Inferior parietal cortex (tissue), 1 donor: ENCODE measurements at regions not wholly inside any gene's neighbourhood (a gene's known extent, or its start where the extent isn't known, plus 50 kb on each side); places are given as distances from the start of the nearest gene placed in this dataset.
A peak's percentile ranks its signal among the peaks of the same experiment; 100 is the strongest.
"Not testable (repeated sequence)": the region's sequence is repeated elsewhere in the genome, so short reads cannot be mapped to it uniquely, and the experiment has no call there.

ENCODE experiments used
- DNase-seq: peaks from one replicate; pipeline ENCODE4 v3.0.0-alpha.2; 2016; ENCODE audit errors: extremely low spot score

DNA sequence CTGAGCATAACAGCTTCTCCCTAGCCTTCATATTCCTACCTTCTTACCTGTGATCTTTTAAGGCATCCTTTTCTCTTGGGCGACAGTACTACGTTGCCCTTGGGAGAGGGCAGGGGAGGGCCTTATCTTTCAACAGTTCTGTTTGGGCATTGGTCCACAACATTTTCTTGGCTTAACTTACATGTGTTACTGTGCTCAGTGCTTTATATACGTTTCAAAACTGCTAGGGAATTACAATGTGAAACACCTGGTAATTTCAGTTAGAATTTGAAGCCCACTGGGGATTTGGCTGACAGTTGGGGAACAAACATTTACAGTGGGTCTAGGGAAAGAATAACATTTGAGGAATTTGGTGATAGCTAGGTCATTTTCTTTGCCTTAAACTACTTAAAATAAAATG, 667.1 kb downstream of the PRIM2 start:
- not testable (repeated sequence) for DNase-seq

DNA sequence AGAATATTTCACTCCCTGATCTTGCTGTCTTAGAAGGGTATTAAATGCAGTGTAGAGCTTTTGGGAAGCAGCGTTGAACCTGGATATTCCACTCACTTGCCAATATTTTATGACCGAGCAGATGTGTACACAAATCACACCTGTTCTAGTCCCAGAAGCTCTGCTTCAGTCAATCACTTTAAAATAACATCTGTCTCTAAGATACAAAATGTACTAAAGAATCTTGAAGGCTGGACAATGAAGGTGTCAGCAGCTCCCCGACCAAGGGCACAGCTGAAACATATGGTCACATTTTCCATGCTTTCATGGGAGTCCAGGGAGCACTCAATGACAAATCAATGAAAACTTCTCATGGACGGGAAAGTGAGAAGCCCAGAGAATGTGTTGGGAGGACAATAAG, 668.3 kb downstream of the PRIM2 start:
- DNase-seq = not testable (repeated sequence)

DNA sequence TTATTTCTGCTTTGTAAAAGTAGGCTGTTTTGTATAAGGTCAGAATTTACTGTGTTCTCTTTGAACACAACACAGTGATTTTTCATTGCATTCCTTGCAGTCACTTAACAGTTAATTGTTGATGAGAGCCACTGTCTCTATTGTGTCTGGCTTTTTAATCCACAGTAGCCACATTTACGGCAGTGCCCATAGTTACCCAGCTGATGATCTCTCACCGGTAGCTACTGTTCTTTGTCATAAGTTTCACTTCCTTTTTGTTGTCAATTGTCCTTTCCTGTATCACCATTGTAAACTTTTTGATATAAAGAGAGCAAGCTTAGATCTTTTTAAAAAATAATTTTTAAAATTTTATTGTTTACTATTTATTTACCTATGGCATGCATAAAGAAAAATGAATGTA, 669.2 kb downstream of the PRIM2 start:
- not testable (repeated sequence) for DNase-seq

DNA sequence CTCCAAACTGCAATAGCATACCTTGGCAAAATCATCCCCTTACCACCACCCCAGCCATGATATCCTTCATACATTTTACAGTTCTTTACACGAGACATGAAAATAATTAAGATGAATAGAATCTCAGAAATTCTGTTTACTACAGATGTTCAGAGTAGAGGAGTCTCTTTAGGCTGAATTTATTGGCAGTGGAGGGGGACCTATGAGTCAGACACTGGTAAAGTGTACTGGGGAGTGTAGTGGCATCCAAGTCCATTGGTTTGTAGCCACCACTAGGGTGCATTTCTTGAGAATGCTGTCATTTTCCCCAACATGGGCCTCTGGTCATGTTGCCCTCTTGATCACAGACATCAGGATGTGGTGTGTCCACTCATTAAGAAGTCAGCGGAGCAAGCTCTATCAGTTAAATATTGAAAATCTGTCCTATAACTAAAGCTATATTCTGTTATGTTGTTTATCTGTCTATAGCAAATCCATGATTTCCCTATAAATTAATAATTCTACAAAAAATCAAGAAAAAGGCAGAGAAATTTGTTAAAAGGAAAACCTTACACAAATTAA, 672.2 kb downstream of the PRIM2 start:
- not testable (repeated sequence) for DNase-seq

DNA sequence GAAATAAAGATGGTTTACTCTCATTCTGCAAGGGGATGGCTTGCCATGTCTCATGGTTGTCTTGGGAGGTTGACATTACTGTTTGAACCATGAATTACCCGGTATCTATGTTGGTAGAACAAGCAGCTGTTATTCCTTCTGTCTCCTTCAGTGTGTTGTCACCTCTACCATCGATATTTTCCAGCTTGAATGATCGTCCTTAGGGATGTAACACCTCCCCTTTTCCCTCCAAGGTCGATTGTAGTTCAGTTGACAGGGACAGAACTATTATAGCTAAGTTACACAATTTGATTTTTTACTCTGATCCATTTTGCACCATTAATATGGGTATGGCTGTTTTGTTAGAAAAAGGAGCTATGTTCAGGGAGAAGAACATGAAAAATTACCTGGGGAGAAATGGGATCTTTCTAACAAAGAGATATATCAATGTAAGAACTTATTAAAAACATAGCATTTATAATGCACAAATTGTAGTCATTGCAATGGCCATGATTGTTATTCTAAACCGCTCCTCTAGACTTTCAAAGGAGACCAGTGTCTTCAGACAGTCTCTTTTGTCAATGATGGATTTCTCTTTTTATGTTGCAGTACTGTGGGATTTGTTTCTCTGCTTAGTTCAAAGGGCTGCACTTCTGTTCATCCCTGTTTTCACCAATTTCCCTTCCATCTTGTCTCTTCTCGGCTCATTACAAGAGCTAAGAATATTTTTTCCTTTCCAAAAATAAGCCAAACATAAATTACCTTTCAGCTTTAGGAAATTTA, 681.6 kb downstream of the PRIM2 start:
- not testable (repeated sequence) for DNase-seq

DNA sequence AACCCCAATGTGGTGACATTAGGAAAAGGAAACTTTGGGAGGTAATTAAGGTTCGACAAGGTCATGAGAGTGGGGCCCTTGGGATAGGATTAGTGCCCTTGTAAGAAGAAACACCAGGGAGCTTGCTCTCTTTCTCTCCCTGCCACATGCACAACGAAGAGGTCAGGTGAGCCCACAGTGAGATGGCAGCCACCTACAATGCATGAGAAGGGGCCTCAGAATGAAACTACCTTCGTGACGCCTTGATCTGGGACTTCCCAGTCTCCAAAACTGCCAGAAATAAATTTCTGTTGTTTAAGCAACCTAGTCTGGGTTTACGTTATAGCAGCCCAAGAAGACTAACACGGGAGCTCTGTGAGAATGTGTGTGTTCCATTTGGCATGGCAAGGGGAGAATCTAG, 682.8 kb downstream of the PRIM2 start:
- DNase-seq = not testable (repeated sequence)

DNA sequence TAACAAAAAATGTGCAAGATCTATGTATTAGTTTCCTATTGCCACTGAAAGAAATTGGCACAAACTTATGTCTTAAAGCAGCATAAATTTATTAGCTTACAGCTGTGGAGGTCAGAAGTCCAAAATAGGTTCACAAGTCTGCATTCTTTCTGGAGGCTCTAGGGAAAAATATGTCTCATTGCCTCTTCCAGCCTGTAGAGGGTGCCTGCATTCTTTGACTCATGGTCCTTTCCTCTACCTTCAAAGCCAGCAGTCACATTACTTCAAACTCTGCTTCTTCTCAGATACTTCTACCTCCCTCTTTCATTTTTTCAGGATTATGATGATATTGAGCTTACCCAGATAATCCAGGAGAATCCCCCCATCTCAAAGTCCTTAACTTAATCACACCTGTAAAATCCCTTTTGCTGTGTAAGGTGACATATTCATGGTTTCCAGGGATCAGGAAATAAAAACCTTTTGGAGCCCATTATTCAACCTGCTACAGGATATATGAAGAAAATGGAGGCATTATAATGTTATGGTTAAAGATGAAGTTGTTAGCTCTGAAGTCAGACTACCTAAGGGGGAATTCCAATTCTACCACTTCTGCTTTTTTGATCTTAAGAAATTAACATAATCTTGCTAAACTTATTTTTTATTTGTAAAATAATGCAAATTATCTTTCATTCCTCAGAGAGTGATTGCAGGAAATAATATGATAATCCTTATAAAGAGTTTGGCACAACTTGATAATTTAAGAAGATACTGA, 686.2 kb downstream of the PRIM2 start:
- not testable (repeated sequence) for DNase-seq

DNA sequence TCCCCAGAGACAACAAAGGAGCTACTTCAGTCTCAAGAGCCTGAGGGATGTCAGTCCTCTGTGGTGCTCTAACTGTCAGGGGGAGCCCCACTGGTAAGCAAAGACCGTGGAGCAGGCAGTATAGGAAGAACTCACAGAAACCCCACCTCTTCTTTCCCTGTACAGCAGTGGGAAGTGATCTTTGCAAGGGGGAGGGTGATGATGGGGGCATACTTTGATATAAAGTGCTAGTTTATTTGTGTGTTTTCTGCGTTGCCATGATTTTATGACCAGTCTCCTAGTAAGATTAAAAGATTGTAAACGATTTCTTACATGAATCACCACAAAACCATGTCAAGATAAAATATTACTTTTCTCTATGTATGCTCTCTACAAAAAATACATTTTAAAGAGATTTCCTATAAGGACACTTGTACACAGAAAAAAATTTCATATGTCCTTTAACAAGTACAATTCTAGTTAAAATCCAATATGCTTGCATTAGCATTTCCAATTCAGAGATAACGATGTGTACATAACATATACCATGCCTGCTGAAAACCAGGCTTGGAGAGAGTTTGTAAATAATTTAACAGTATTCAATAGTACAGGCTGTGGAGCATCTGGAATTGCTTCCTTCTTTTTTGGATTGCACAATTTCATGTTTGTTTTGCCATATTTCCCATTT, 690.0 kb downstream of the PRIM2 start:
- DNase-seq = not testable (repeated sequence)

DNA sequence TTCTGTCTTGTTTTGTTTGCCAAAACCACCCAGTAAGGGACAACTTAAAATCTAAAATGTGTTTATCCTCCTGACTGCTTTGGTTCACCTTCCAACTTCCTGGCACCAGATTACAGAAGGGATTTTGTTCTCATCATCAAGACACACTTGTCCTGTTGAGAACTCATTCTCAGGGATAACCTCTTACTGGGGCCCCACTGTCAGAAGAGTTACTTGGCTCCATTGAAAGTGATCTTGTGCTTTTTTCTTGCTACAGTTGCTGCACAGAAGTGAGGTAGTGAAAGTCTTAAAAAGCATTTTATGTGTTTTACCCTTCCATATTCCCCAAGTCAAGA, 690.5 kb downstream of the PRIM2 start:
- not testable (repeated sequence) for DNase-seq

DNA sequence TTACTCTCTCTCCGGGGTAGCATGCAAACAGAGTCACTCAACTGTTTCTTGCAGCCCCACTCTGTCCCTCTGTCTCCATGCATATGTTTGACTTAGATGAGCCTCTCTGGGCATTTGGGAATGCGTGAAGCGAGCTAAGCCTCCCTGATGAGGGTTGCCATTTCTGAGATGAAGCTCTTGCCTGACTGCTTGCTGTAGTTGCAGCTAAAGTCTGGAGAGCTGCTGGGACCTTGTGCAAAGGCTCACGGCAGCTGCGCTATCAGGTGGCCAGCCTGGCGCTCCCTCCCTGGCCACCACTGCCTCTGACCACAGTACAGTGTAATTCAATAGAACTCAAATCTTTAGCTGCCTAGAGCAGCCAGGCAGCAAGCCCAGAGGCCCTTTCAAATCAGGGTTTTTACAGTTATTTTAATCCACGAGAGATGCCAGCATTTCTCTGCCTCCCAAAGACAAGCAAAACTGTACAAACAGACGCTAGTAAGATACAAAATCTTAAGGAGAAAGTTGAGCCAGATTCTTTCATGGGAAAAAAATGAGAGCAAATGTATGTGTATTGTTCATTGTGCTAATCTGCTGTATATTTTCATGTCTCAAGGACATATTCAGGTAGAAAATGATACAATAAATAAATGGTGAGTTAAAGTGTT, 694.6 kb downstream of the PRIM2 start:
- peak; percentile 9 for DNase-seq

DNA sequence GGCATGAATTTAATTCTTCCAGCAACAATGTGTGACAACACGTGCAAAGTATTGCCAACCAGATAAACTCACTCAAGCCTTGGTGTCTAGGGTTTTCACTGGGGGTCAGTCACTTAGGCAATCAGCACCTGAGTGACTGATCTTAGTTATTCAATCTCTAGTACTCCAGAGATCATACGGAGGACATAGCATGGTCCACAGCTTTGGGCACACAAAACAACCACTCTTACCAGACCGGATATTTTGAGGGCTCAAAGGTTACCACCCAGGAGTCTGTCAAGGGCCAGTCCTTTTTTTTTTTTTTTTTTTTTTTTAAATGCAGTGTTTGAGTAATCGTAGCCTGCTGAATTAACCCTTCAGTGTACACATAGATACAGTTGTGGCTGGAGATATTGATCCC, 699.2 kb downstream of the PRIM2 start:
- not testable (repeated sequence) for DNase-seq

DNA sequence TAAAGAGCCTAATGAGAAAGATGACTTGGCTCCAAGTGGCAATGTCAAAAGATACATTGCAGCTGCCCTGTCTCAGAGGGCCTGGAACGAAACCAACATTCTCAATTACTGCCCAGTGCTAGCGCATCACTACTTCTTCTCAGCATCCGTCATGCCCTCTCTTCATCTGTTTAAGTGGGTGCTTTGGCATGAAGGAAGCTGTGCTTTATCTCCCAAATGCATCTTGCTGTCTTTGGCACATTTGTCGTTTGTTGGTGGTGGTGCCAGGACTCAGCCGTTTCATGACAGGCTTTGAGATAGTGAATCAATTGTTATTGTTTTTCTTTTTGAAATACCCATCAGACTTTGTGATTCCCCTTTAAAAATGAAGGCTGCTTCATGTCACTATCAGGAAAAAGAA, 710.8 kb downstream of the PRIM2 start:
- DNase-seq = not testable (repeated sequence)

DNA sequence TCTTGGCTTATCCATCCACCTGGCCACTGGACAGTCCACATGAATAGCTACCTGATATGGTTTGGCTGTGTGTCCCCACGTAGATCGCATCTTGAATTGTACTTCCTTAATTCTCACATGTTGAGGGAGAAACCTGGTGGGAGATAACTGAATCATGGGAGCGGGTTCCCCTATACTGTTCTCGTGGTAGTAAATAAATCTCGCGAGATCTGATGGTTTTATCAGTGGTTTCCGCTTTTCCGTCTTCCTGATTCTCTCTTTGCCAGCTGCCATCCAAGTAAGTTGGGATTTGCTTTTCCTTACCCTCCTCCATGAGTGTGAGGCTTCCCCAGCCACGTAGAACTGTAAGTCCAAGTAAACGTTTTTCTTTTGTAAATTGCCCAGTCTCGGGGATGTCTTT, 720.8 kb downstream of the PRIM2 start:
- not testable (repeated sequence) for DNase-seq

DNA sequence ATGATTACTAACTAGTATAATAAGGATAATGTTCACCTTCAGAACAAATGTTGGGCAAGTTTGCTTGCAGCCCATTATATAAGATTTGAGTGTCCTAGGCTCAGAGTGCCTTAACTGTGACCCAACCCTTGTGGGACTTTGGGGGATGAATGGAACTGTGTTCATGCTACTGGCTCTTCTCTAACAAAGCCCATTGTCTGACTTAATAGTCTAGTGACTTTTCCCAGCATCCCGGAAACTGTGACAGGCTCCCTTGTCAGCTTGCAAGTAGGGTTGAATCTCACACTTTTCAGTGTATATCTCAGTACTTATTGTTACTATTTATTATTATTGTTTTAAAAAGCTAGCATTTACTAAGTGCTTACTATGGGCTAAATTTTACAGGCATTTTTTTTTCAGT, 729.2 kb downstream of the PRIM2 start:
- DNase-seq = not testable (repeated sequence)

DNA sequence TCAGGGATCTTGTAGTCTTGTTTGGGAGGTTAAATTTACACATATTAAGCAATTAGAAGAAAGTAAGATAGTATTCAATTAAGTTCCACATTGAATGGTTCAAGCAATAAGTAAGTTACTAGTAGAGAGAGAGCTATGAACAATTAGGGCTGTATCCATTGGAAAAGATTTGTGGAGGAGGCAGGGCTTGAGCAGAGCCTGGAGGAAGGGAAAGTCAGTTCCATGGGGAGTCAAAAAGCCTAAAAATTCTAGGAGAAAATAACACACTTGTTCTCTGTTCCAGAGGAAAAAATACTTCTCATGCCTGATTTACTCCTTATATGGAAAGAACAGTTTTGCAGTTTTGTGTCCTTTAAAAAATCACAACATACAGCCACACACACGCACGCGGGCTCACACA, 730.0 kb downstream of the PRIM2 start:
- not testable (repeated sequence) for DNase-seq

DNA sequence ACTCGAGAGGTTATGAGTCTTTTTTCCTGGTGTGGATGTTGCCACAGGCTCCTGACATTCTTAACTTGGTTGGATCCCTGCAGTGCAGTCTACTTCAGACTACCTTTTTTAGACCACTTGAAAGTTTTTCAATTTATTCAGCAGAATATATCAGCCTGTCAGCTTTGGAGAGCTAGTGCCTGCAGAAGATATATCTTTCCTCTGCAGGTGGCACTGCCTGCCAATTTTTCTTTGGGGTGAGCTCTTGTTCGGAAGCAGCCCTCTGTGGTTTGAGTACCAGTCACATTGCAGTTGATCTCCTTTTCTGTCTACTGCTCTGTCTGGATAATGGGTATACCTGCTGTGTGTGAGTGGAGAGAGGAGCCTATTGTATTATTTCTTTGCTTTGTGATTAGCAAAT, 730.4 kb downstream of the PRIM2 start:
- not testable (repeated sequence) for DNase-seq

DNA sequence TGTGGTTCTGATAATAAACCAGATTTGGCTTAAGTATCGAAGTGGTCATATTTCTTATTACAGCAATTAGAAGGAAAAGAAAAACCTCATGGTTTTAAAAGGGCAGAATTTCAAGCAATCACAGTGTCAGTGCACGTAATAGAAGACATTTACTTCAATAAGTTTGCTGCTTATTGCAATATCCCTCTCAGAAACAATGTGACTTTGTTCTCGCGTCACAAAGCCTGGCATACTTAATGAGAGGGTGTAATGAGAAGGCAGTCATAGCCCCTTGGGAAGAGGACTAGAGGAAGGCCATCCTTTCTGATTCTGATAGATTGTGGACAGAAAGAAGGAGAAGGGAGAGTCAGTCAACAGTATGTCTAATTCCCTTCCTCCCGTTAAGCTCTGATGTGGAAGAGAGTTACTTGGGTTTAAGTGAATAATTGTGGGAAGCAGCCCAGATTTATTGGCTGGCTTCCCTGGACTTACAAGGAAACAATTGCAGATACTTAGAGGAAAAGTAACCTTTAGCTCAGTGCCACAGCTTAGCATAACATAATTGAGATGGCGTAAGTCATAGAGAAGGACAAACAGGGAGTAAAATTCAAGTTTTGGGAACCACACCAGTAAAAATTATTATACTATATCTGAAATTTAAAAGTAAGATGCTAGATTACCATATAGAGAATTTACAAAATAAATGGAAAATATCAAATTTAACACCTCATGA, 738.2 kb downstream of the PRIM2 start:
- DNase-seq = not testable (repeated sequence)

DNA sequence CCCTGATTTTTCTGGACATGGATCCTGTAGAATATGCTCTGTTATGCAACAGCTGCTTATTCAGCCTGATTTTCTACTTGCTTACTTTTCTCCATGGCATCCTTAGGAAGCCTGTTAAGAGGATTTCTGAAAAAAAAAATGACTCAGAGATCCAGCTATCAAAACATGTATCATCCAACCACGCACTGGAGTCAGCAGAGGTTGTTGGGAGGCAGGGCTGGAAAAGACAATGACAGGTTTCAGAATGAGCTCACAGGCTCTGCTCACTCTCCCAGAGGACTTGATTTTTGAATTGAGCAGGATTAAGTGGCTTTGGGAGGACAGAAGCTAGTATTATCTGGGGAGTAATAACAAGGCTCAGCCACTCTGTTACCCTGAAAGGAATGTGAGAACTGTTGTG, 742.3 kb downstream of the PRIM2 start:
- DNase-seq = peak; percentile 28

DNA sequence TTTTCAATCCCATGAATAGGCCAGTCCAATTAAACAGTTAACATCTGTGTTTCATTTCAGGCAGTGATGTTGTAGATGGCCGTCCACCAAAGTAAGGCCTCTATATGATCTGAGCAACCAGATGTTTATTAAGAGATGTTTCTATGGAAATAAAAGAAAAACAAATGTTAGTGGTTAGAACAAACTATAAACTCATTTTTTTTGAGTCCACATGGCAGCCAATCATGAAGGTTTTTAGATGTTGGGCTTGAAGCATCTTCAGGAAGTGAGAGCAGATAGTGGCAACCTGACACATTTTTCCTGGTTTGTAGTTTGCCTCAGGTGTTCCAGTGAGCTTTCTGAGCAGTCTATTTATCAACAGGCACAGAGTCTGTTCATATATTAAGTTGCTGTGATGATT, 746.1 kb downstream of the PRIM2 start:
- DNase-seq = not testable (repeated sequence)

DNA sequence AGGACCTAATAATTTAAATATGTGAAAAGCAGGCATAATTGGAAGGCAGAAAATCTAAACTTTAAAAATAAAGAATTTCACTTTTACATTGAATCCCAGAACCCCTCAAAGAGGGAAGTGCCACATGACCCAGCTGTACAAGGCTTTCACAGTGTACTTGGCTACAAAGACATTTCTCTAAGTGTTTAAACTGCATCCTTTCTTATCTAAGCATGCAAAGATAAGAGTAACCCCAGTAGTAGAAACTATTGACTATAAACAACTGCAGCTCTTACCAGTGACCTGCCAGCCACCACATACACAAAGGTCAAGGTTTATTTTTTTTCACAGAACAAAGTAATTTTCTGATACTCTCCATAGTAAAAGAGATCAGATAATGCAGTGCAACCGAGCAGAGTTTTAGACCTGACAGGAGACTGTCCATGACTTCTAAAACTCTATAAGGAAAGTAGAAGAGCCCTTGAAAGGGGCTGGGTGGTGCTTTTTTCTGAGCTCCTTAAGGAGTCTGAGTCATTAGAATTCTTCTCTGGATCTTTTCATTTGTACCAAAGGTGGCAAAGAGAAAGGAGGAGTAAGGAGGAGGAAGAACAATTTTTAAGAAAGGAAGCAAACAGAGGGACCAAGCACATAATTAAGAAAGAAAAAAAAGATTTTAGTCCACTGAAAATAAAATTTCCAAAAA, 750.6 kb downstream of the PRIM2 start:
- not testable (repeated sequence) for DNase-seq

DNA sequence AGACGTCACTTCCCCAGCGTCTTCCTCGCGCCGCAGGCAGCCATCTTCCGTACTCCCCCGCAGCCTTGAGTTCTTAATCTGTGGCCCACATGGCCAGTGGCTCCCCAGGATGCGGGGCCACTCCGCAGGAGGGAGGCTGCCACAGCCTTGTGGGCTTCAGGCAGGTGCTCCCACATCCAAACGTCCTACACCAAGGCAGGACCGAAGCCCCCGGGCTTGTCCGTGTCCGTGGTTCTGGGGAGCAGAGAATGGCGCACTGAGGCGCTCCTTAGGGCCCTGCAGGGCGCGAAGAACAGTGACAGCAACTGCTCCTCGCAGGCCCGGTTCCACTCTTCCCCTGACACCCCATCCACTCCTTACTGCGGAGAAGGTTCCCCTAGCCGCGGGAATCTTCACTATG, 755.8 kb downstream of the PRIM2 start:
- no peak for DNase-seq
